Cardiac muscle cell (in vitro differentiated cells and primary cell): ENCODE measurements at regions not wholly inside any gene's neighbourhood (a gene's known extent, or its start where the extent isn't known, plus 50 kb on each side); places are given as distances from the start of the nearest gene placed in this dataset.

ENCODE experiments used
- DNase-seq, 2 donors: peaks; one replicate each; pipeline versions ENCODE4 v3.0.0 to v3.0.0-alpha.2; 2010 to 2017; ENCODE audit warnings: low read depth in 1 of 2, low spot score in 1 of 2
- H3K27ac ChIP-seq: fragments of 200-600 bp; sonication (generic); 2 replicates; pipeline ENCODE4 v1.5.1; 2016
- H3K27me3 ChIP-seq: fragments of 200-600 bp; sonication (generic); 2 replicates; pipeline ENCODE4 v1.6.0; 2016; ENCODE audit warnings: control low read depth
- H3K36me3 ChIP-seq: fragments of 200-600 bp; sonication (generic); 2 replicates; pipeline ENCODE4 v1.5.1; 2016; ENCODE audit warnings: control low read depth
- H3K4me1 ChIP-seq: fragments of 200-600 bp; sonication (generic); 2 replicates; pipeline ENCODE4 v1.8.1; 2017; ENCODE audit warnings: low read depth, mild to moderate bottlenecking, mixed run types
- H3K4me3 ChIP-seq: fragments of 200-600 bp; sonication (generic); 2 replicates; pipeline ENCODE4 v1.5.1; 2016; ENCODE audit warnings: mild to moderate bottlenecking
- H3K9me3 ChIP-seq: fragments of 200-600 bp; sonication (generic); 2 replicates; pipeline ENCODE4 v1.5.1; 2017; ENCODE audit warnings: low read depth, mild to moderate bottlenecking, control low read depth
- CTCF ChIP-seq: IDR thresholded peaks from 2 replicates; pipeline ENCODE4 v1.5.1; 2012; ENCODE audit warnings: low read depth, mild to moderate bottlenecking, low read length

- TF ChIP-seq CTCF: no peak
- Histone ChIP-seq H3K27me3 (no peaks in the 10 kb centered on the region), H3K27ac (no peak overlapping the region), H3K4me1 (no peaks in the 10 kb centered on the region), H3K36me3 (no peaks in the 10 kb centered on the region), H3K9me3 (no peaks in the 10 kb centered on the region), H3K4me3 (no peak overlapping the region)
- no peak for DNase-seq
These were observed 434.5 kb downstream of the CCSER2 start for GRCh38 chr10:84762754-84763394.

GRCh38 chr10:84763965-84764364, 435.6 kb downstream of the CCSER2 start:
- no peak for TF ChIP-seq CTCF
- Histone ChIP-seq H3K27ac (no peak overlapping the region), H3K9me3 (no peaks in the 10 kb centered on the region), H3K4me1 (no peaks in the 10 kb centered on the region), H3K27me3 (no peaks in the 10 kb centered on the region), H3K36me3 (no peaks in the 10 kb centered on the region), H3K4me3 (no peak overlapping the region)
- DNase-seq: no peak

- H3K27ac ChIP-seq: no peak overlapping the region
- no peaks in the 10 kb centered on the region for H3K4me1 ChIP-seq
- DNase-seq: no peak
- H3K36me3 ChIP-seq: no peaks in the 10 kb centered on the region
- TF ChIP-seq CTCF: no peak
- no peaks in the 10 kb centered on the region for H3K9me3 ChIP-seq
- H3K27me3 ChIP-seq: no peaks in the 10 kb centered on the region
- H3K4me3 ChIP-seq: no peak overlapping the region
These were observed 436.7 kb downstream of the CCSER2 start for GRCh38 chr10:84765086-84765485.

- H3K27me3 ChIP-seq: no peaks in the 10 kb centered on the region
- no peak for TF ChIP-seq CTCF
- DNase-seq: no peak
- H3K36me3 ChIP-seq: no peaks in the 10 kb centered on the region
- H3K4me3 ChIP-seq: no peak overlapping the region
- no peaks in the 10 kb centered on the region for H3K4me1 ChIP-seq
- no peaks in the 10 kb centered on the region for H3K9me3 ChIP-seq
- H3K27ac ChIP-seq: no peak overlapping the region
These were observed 437.3 kb downstream of the CCSER2 start for GRCh38 chr10:84765656-84766055.

- Histone ChIP-seq H3K4me3 (no peak overlapping the region), H3K4me1 (no peaks in the 10 kb centered on the region), H3K36me3 (no peaks in the 10 kb centered on the region), H3K27me3 (no peaks in the 10 kb centered on the region), H3K9me3 (no peaks in the 10 kb centered on the region), H3K27ac (no peak overlapping the region)
- DNase-seq: no peak
- TF ChIP-seq CTCF: no peak
These were observed 438.5 kb downstream of the CCSER2 start for GRCh38 chr10:84766923-84767322.

GRCh38 chr10:84768132-84768531, 439.7 kb downstream of the CCSER2 start:
- Histone ChIP-seq H3K4me3 (no peak overlapping the region), H3K36me3 (no peaks in the 10 kb centered on the region), H3K4me1 (no peaks in the 10 kb centered on the region), H3K27me3 (no peaks in the 10 kb centered on the region), H3K27ac (no peak overlapping the region), H3K9me3 (no peaks in the 10 kb centered on the region)
- no peak for DNase-seq
- TF ChIP-seq CTCF: no peak
